ENCODE measurements at regions not wholly inside any gene's neighbourhood (a gene's known extent, or its start where the extent isn't known, plus 50 kb on each side); places are given as distances from the start of the nearest gene placed in this dataset.

DNA sequence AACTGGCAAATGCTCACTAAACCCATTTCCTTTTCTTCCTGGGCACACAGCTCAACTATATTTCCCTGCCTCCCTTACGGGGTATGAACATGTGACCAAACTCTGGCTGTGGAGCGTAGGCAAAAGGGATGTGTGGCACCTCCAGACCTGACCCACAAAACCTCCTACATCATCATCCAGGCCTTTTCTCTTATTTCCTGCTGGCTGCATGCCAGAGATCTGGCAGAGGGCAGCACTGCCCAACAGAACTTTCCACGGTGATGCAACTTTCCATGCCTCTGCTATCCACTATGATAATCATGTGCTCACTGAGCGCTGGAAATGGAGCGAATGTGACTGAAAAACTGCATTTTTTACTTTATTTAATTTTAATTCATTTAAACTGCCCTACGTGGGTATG is 99.6 kb upstream of the CACNA1E start:
- intact Hi-C loops (cut with micrococcal nuclease) = loop anchor here (1.0 kb wide), 1 partner anchor 17 kb away; no protein-coding TSS in a partner anchor

- intact Hi-C loops (cut with micrococcal nuclease) = no loop called here
Measured at GRCh38 chr1:181386340-181386739, 97.0 kb upstream of the CACNA1E start.

DNA sequence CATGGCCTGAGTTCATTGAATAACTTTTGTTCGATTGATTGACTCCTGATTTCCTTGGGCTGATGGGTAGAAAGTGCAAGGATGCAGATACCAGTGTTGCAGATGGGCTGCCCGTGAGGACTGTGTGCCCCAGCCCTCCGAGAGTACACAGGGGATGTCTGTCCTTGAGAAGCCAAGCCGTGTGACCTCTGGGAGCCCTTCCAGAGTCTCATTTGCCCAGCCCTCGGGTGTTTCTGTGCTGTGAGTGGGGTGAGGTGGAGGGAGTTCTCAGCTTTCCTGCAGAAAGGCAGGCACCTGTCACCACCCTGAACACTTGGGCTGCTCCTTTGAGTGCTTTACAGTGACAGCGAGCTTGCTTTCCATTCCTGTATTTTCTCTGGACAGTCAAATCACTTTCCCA is 96.4 kb upstream of the CACNA1E start:
- intact Hi-C loops (cut with micrococcal nuclease) = no loop called here

- intact Hi-C loops (cut with micrococcal nuclease) = no loop called here
Measured at GRCh38 chr1:181387702-181388101, 95.6 kb upstream of the CACNA1E start.

- intact Hi-C loops (cut with micrococcal nuclease) = no loop called here
Measured at GRCh38 chr1:181390410-181391077, 92.8 kb upstream of the CACNA1E start.

DNA sequence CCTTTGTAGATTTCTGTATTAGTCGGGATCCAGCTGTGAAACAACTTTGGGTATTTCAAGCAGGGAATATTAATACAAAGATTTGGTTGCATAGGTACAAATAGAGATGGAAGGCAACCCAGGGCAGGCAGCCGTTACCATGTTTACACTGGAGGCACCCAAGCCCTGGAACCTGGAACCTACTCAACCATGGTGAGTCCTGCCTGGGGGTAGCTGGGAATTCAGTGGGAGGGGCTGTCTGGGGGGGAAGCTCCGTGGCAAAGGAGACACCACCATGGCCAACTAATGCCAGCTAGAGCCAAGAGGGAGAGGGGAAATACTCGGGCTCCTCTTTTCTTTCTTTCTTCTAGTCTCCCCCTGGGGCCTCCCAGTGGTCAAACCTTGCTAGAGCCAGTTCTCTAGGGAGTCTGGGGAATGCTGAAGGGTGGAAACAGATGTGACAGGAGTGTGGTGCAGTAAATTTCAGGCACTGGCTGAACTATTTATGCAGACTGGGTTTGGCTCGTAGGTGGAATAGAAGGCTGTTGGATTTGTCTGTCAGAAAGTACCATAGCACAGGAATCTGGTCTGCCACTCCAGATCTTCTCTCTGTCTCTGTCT is 91.9 kb upstream of the CACNA1E start:
- intact Hi-C loops (cut with micrococcal nuclease) = no loop called here

DNA sequence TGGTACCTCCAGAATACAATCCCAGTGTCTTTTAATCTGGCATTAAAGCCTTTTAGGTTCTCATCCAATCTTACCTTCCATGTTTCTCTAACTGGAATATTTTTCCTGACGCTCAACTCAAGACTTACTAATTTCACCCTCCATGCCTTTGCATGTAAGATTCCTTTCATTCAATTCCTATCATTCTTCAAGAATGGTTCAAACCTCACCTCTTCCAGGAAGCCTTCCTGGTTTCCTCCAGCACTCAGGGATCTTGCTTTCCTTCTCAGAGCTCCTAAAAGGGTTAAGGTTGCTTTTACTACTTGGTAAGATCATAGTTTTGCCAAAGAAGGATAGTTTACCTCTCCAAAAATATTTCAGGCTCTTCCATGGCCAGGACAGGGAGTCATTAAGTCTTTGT is 91.2 kb upstream of the CACNA1E start:
- intact Hi-C loops (cut with micrococcal nuclease) = no loop called here

- intact Hi-C loops (cut with micrococcal nuclease) = no loop called here
Measured at GRCh38 chr1:181392613-181393220, 90.6 kb upstream of the CACNA1E start.

DNA sequence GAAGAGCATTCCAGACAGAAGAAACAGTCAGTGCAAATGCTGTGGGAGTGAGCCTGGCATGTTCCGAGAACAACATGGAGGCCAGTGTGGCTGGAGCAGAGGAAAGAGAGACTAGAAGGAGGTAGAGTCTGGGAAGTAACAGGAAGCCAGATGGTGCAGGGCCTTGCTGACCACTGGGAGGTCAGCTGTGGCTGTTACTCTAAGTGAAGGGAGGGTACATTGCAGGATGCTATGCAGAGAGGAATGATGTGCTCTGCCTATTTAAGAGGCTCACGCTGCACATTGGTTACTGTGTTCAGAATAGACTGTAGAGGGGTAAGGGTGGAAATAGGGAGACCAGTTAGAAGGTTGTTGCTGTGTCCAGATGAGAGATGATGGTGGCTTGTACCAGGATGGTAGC is 88.6 kb upstream of the CACNA1E start:
- intact Hi-C loops (cut with micrococcal nuclease) = loop anchor here (5.0 kb wide), 4 partner anchors 307 to 892 kb away; partner anchors contain the start of genes ACBD6, IER5 and STX6

DNA sequence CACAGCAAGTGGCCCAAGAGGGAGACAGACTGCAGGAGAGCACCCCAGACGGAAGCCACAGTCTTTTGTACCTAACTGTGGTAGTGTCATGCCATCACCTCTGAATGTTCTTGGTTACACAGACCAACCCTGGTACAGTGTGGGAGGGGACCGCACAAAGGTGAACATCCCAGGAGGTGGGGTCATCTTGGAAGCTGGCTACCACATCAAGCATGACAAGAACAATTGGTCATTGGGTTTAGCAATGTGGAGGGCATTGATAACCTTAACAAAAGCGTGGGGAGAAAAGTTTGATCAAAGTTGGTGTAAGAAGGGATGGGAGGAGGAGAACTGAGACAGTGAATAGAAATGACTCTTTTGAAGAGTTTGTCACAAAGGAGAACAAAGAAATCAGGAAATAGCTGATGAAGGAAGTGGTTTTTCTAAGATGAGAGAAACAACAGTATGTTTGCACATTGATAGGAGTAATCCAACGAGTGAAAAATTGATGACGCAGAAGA is 87.1 kb upstream of the CACNA1E start:
- intact Hi-C loops (cut with micrococcal nuclease) = loop anchor here (2.0 to 5.0 kb wide), 5 partner anchors 29 to 894 kb away; partner anchors contain the start of genes ACBD6, IER5 and STX6

GRCh38 chr1:181396811-181397210 is 86.5 kb upstream of the CACNA1E start:
- intact Hi-C loops (cut with micrococcal nuclease) = loop anchor here (2.0 to 5.0 kb wide), 5 partner anchors 28 to 895 kb away; partner anchors contain the start of genes ACBD6, IER5 and STX6

DNA sequence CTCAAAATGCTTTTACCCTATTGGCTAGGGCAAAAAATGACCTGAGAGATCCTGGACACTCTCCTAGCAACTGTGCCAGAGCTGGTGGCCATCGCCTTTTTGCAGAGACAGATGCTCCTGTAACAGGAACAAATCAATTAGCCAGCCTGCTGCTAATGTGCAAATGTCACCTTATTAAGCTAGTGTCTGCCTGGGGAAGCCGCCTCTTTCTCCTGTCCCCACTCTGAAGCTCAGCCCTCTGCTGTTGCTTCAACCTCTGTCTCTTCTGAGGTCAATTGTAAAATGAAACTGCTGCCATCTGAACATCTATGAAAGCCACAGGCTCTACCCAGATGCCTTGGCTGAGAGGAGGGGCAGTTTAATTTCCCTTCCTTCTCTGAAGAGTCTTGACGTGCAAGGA is 85.5 kb upstream of the CACNA1E start:
- intact Hi-C loops (cut with micrococcal nuclease) = loop anchor here (2.0 to 5.0 kb wide), 5 partner anchors 27 to 896 kb away; partner anchors contain the start of genes ACBD6, IER5 and STX6

GRCh38 chr1:181398544-181398943 is 84.8 kb upstream of the CACNA1E start:
- intact Hi-C loops (cut with micrococcal nuclease) = loop anchor here (5.0 kb wide), 4 partner anchors 311 to 896 kb away; partner anchors contain the start of genes ACBD6, IER5 and STX6

GRCh38 chr1:181405584-181405983 is 77.7 kb upstream of the CACNA1E start:
- intact Hi-C loops (cut with micrococcal nuclease) = no loop called here

GRCh38 chr1:181406989-181407388 is 76.3 kb upstream of the CACNA1E start:
- intact Hi-C loops (cut with micrococcal nuclease) = no loop called here

GRCh38 chr1:181409981-181410380 is 73.3 kb upstream of the CACNA1E start:
- intact Hi-C loops (cut with micrococcal nuclease) = no loop called here

- intact Hi-C loops (cut with micrococcal nuclease) = no loop called here
Measured at GRCh38 chr1:181412746-181413145, 70.6 kb upstream of the CACNA1E start.

DNA sequence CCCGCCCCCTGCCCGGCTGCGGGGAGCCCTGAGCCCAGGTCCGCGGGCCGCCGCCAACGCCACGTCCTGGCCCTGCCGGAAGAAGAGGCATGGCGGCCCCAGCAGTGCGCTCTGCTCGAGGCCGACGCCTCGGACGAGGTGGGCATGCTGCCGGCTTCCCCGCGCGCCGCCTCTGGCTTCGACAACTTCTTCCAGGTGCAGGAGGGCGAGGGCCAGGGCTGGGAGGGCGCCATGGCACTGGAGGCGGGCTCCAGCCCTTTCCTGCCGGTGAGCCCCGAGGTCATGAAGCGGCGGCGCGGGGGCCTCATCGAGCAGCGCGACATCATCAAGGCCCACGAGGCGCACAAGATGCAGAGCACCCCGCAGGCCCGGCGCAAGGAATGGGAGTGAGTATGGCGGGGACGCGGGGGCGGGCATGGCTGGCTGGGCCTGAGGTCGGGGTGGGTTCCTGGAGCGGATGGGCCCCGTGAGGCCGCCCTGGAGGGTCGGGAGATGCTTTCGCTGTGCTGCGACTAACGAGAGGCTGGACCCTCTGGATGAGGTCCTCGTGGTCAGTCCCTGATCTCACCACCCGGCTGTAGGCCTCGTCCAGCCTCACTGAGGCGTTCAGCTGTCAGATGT is 70.0 kb upstream of the CACNA1E start:
- intact Hi-C loops (cut with micrococcal nuclease) = no loop called here

GRCh38 chr1:181413836-181414235 is 69.5 kb upstream of the CACNA1E start:
- intact Hi-C loops (cut with micrococcal nuclease) = no loop called here

GRCh38 chr1:181416268-181416860 is 67.0 kb upstream of the CACNA1E start:
- intact Hi-C loops (cut with micrococcal nuclease) = no loop called here

DNA sequence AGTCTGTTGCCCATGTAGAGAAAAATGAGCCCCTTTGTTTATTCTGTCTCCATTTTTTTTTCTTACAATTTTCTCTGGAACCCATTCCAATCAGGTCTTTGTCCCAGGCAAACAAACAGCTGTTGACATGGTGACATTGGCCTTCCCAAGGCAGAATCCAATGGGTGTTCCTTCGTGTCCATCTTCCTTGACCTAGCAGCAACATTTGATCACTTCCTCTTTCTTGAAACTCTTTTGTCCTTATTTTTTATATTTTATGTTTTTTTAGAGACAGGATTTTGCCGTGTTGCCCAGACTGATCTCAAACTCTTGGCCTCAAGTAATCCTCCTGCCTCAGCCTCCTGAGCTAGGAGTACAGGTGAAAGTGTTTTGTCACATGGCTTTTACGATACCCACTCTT is 65.4 kb upstream of the CACNA1E start:
- intact Hi-C loops (cut with micrococcal nuclease) = no loop called here

Data from T-helper 2 cell treated with Interferon-gamma antibody and Interleukin-4, amounts not matched to agents 100 ng/mL and 5 ng/mL, for 36 hours (primary cell).